ENCODE measurements at regions not wholly inside any gene's neighbourhood (a gene's known extent, or its start where the extent isn't known, plus 50 kb on each side); places are given as distances from the start of the nearest gene placed in this dataset.

DNA sequence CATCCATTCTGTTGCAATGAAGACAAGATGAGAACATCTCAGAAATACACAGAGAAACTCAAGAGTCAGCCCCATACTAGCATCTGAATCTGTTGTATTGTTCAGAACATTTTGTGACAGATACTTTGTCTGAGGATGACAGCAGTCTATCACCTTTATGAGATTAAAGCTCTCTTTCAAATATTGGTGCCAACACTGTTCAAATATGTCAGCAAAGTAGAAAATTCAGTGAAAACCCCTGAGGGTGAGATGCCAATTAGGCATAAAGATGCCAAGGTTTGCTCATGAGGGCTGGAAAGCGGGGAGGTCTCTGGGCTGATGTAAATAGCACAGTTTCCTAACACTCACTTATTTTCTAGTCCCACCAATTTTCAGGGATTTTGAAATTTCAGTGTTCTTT is 1054.2 kb upstream of the CRIM1 start:
- no peak overlapping the region for H3K9ac ChIP-seq (ENCODE audit: low read length)
- no peak overlapping the region for H3K27ac ChIP-seq (ENCODE audit: low read length)
- H3K4me1 ChIP-seq (ENCODE audit: low read length) = no peaks in the 10 kb centered on the region
- TF ChIP-seq, protein P1, sequence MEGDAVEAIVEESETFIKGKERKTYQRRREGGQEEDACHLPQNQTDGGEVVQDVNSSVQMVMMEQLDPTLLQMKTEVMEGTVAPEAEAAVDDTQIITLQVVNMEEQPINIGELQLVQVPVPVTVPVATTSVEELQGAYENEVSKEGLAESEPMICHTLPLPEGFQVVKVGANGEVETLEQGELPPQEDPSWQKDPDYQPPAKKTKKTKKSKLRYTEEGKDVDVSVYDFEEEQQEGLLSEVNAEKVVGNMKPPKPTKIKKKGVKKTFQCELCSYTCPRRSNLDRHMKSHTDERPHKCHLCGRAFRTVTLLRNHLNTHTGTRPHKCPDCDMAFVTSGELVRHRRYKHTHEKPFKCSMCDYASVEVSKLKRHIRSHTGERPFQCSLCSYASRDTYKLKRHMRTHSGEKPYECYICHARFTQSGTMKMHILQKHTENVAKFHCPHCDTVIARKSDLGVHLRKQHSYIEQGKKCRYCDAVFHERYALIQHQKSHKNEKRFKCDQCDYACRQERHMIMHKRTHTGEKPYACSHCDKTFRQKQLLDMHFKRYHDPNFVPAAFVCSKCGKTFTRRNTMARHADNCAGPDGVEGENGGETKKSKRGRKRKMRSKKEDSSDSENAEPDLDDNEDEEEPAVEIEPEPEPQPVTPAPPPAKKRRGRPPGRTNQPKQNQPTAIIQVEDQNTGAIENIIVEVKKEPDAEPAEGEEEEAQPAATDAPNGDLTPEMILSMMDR (IDR thresholded peaks at IDR 0.05; ENCODE audit: low read depth, low read length) = no peak
- no peak for TF ChIP-seq EZH2phosphoT487 (IDR thresholded peaks at IDR 0.05; ENCODE audit: low read depth)
- H2AFZ ChIP-seq (ENCODE audit: low read depth, low read length) = no peak overlapping the region
- no peak overlapping the region for H3K4me3 ChIP-seq (ENCODE audit: low read length)
- no peaks in the 10 kb centered on the region for H3K36me3 ChIP-seq (replicated peaks; ENCODE audit: low read depth, low read length)
- no peaks in the 10 kb centered on the region for H3K79me2 ChIP-seq (ENCODE audit: low read length)
- H4K20me1 ChIP-seq (ENCODE audit: insufficient read depth, low read length) = no peaks in the 10 kb centered on the region
- H3K4me2 ChIP-seq (ENCODE audit: low read length) = no peak overlapping the region
- no peaks in the 10 kb centered on the region for H3K9me3 ChIP-seq (ENCODE audit: insufficient read depth, low read length)
- H3K27me3 ChIP-seq (ENCODE audit: low read depth, low read length) = no peaks in the 10 kb centered on the region

- no peak for TF ChIP-seq EZH2phosphoT487 (IDR thresholded peaks at IDR 0.05; ENCODE audit: low read depth)
- TF ChIP-seq, protein P1 (IDR thresholded peaks at IDR 0.05; ENCODE audit: low read depth, low read length) = no peak
- H2AFZ ChIP-seq (ENCODE audit: low read depth, low read length) = no peak overlapping the region
- no peak overlapping the region for H3K4me2 ChIP-seq (ENCODE audit: low read length)
- H4K20me1 ChIP-seq (ENCODE audit: insufficient read depth, low read length) = no peaks in the 10 kb centered on the region
- no peaks in the 10 kb centered on the region for H3K36me3 ChIP-seq (replicated peaks; ENCODE audit: low read depth, low read length)
- H3K27me3 ChIP-seq (ENCODE audit: low read depth, low read length) = no peaks in the 10 kb centered on the region
- no peaks in the 10 kb centered on the region for H3K79me2 ChIP-seq (ENCODE audit: low read length)
- H3K4me1 ChIP-seq (ENCODE audit: low read length) = no peaks in the 10 kb centered on the region
- H3K27ac ChIP-seq (ENCODE audit: low read length) = no peak overlapping the region
- no peaks in the 10 kb centered on the region for H3K9me3 ChIP-seq (ENCODE audit: insufficient read depth, low read length)
- H3K9ac ChIP-seq (ENCODE audit: low read length) = no peak overlapping the region
- H3K4me3 ChIP-seq (ENCODE audit: low read length) = no peak overlapping the region
These were observed 1057.1 kb upstream of the CRIM1 start for GRCh38 chr2:35298493-35298892.

DNA sequence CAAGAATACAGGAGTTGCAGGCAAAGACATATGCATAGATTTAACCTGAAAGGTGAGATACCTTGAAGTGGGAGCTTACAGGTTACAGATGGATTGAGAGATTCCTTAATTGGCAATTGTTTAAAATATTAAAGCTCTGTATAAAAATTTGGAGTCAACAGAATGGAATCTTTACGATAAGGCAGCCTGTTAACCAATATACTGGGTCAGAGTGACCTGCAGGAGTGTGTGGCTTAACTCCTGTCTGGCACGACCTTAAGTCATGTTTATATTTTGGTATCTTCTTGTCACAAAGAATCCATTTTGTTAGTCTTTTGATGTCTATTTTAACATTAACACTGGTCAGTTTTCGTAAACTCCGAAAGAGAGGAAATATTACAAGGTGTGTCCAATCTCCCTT is 1058.2 kb upstream of the CRIM1 start:
- Histone ChIP-seq H3K4me1 (ENCODE audit: low read length) (no peaks in the 10 kb centered on the region), H3K27ac (ENCODE audit: low read length) (no peak overlapping the region), H2AFZ (ENCODE audit: low read depth, low read length) (no peak overlapping the region), H3K27me3 (ENCODE audit: low read depth, low read length) (no peaks in the 10 kb centered on the region), H3K4me3 (ENCODE audit: low read length) (no peak overlapping the region), H3K9me3 (ENCODE audit: insufficient read depth, low read length) (no peaks in the 10 kb centered on the region), H3K79me2 (ENCODE audit: low read length) (no peaks in the 10 kb centered on the region), H3K9ac (ENCODE audit: low read length) (no peak overlapping the region), H4K20me1 (ENCODE audit: insufficient read depth, low read length) (no peaks in the 10 kb centered on the region), H3K36me3 (replicated peaks; ENCODE audit: low read depth, low read length) (no peaks in the 10 kb centered on the region), H3K4me2 (ENCODE audit: low read length) (no peak overlapping the region)
- TF ChIP-seq, protein P1 (IDR thresholded peaks at IDR 0.05; ENCODE audit: low read depth, low read length) = no peak
- no peak for TF ChIP-seq EZH2phosphoT487 (IDR thresholded peaks at IDR 0.05; ENCODE audit: low read depth)

GRCh38 chr2:35294636-35295263 is 1060.8 kb upstream of the CRIM1 start:
- no peaks in the 10 kb centered on the region for H4K20me1 ChIP-seq (ENCODE audit: insufficient read depth, low read length)
- no peaks in the 10 kb centered on the region for H3K79me2 ChIP-seq (ENCODE audit: low read length)
- no peak overlapping the region for H3K9ac ChIP-seq (ENCODE audit: low read length)
- no peak overlapping the region for H2AFZ ChIP-seq (ENCODE audit: low read depth, low read length)
- no peaks in the 10 kb centered on the region for H3K4me1 ChIP-seq (ENCODE audit: low read length)
- H3K27ac ChIP-seq (ENCODE audit: low read length) = no peak overlapping the region
- no peaks in the 10 kb centered on the region for H3K9me3 ChIP-seq (ENCODE audit: insufficient read depth, low read length)
- H3K4me3 ChIP-seq (ENCODE audit: low read length) = no peak overlapping the region
- H3K4me2 ChIP-seq (ENCODE audit: low read length) = no peak overlapping the region
- no peak for TF ChIP-seq EZH2phosphoT487 (IDR thresholded peaks at IDR 0.05; ENCODE audit: low read depth)
- TF ChIP-seq, protein P1 (IDR thresholded peaks at IDR 0.05; ENCODE audit: low read depth, low read length) = no peak
- no peaks in the 10 kb centered on the region for H3K36me3 ChIP-seq (replicated peaks; ENCODE audit: low read depth, low read length)
- H3K27me3 ChIP-seq (ENCODE audit: low read depth, low read length) = no peaks in the 10 kb centered on the region

All from OCI-LY3 (cell line).